Mesendoderm (in vitro differentiated cells): ENCODE measurements at regions not wholly inside any gene's neighbourhood (a gene's known extent, or its start where the extent isn't known, plus 50 kb on each side); places are given as distances from the start of the nearest gene placed in this dataset.
A peak's percentile ranks its signal among the peaks of the same experiment; 100 is the strongest.

ENCODE experiments used
- DNase-seq: peaks from one replicate; pipeline ENCODE4 v3.0.0; 2013
- H2AK5ac ChIP-seq: 2 replicates; pipeline ENCODE4 v1.6.1; 2013; ENCODE audit warnings: low read length, inconsistent platforms
- H2BK120ac ChIP-seq: 2 replicates; pipeline ENCODE4 v1.6.1; 2013; ENCODE audit warnings: low read depth, mild to moderate bottlenecking, low read length, moderate library complexity, mixed read lengths
- H2BK15ac ChIP-seq: replicated peaks from 2 replicates; pipeline ENCODE4 v1.6.1; 2013; ENCODE audit warnings: low read depth, mild to moderate bottlenecking, moderate library complexity
- H2BK5ac ChIP-seq: 2 replicates; pipeline ENCODE4 v1.6.1; 2013; ENCODE audit warnings: low read length, inconsistent platforms
- H3K18ac ChIP-seq: 2 replicates; pipeline ENCODE4 v1.6.1; 2013; ENCODE audit warnings: mild to moderate bottlenecking, low read length, mixed read lengths
- H3K23ac ChIP-seq: one replicate; pipeline ENCODE4 v1.6.1; 2013; ENCODE audit warnings: low read length
- H3K27ac ChIP-seq: 2 replicates; pipeline ENCODE4 v1.5.1; 2013; ENCODE audit warnings: low read depth, mild to moderate bottlenecking, inconsistent platforms, low read length, moderate library complexity
- H3K27me3 ChIP-seq: 2 replicates; pipeline ENCODE4 v1.6.1; 2013; ENCODE audit warnings: low read length, control low read depth, mild to moderate bottlenecking, inconsistent platforms; ENCODE audit not compliant: insufficient read depth, poor library complexity
- H3K36me3 ChIP-seq: 2 replicates; pipeline ENCODE4 v1.6.1; 2013; ENCODE audit warnings: low read length, inconsistent platforms; ENCODE audit not compliant: control insufficient read depth, insufficient read depth
- H3K4ac ChIP-seq: one replicate; pipeline ENCODE4 v1.6.1; 2013; ENCODE audit warnings: low read depth, mild to moderate bottlenecking, low read length, moderate library complexity
- H3K4me1 ChIP-seq: 2 replicates; pipeline ENCODE4 v1.6.1; 2013; ENCODE audit warnings: low read depth, low read length, inconsistent platforms; ENCODE audit not compliant: control insufficient read depth
- H3K4me2 ChIP-seq: 2 replicates; pipeline ENCODE4 v1.6.1; 2013; ENCODE audit warnings: low read length
- H3K4me3 ChIP-seq: 2 replicates; pipeline ENCODE4 v1.5.1; 2013; ENCODE audit warnings: mild to moderate bottlenecking, low read length
- H3K56ac ChIP-seq: one replicate; pipeline ENCODE4 v1.6.1; 2013; ENCODE audit warnings: low read length
- H3K79me1 ChIP-seq: 2 replicates; pipeline ENCODE4 v1.6.1; 2013; ENCODE audit warnings: low read length, inconsistent platforms
- H3K79me2 ChIP-seq: 2 replicates; pipeline ENCODE4 v1.6.1; 2013; ENCODE audit warnings: mild to moderate bottlenecking, low read length; ENCODE audit not compliant: control insufficient read depth, insufficient read depth
- H3K9ac ChIP-seq: 2 replicates; pipeline ENCODE4 v1.6.1; 2013; ENCODE audit warnings: low read length, inconsistent platforms
- H4K5ac ChIP-seq: one replicate; pipeline ENCODE4 v1.6.1; 2013; ENCODE audit warnings: low read length
- H4K8ac ChIP-seq: one replicate; pipeline ENCODE4 v1.6.1; 2013; ENCODE audit warnings: low read depth, mild to moderate bottlenecking, control low read depth, low read length, moderate library complexity
- WGBS: extraction: QIAGEN DNeasy Blood & Tissue Kit; methylation state at CpG from one replicate; pipeline ENCODE4 v1.1.7; 2013; ENCODE audit warnings: low lambda C conversion rate, missing lambda C conversion rate; ENCODE audit not compliant: insufficient coverage; ENCODE audit errors: extremely low coverage; 5-methylcytosine and 5-hydroxymethylcytosine counted together

- no peaks in the 10 kb centered on the region for H3K36me3 ChIP-seq
- H3K23ac ChIP-seq = no peak overlapping the region
- no peak overlapping the region for H2BK5ac ChIP-seq
- H2AK5ac ChIP-seq = no peak overlapping the region
- H3K4me2 ChIP-seq = no peak overlapping the region
- H3K56ac ChIP-seq = no peak overlapping the region
- no peaks in the 10 kb centered on the region for H3K27me3 ChIP-seq
- H3K4ac ChIP-seq = no peak overlapping the region
- no peaks in the 10 kb centered on the region for H3K4me1 ChIP-seq
- H3K79me2 ChIP-seq = no peaks in the 10 kb centered on the region
- no peak for DNase-seq
- no peak overlapping the region for H3K18ac ChIP-seq
- H3K27ac ChIP-seq = no peak overlapping the region
- no peak overlapping the region for H4K5ac ChIP-seq
- H4K8ac ChIP-seq = no peak overlapping the region
- no peak overlapping the region for H3K4me3 ChIP-seq
- no peak overlapping the region for H2BK120ac ChIP-seq
- H2BK15ac ChIP-seq = no peak overlapping the region
- no peaks in the 10 kb centered on the region for H3K79me1 ChIP-seq
- WGBS = no CpG with 5 or more reads among the region's 1 CpG
- no peak overlapping the region for H3K9ac ChIP-seq
Observed at GRCh38 chr6:79847426-79847825, 99.9 kb downstream of the ELOVL4 start.

- H3K27me3 ChIP-seq = no peaks in the 10 kb centered on the region
- no CpG with 5 or more reads among the region's 3 CpGs for WGBS
- DNase-seq = no peak
Observed at GRCh38 chr6:79842376-79843040, 104.8 kb downstream of the ELOVL4 start.

GRCh38 chr6:79841577-79842375 is 105.6 kb downstream of the ELOVL4 start:
- no peaks in the 10 kb centered on the region for H3K27me3 ChIP-seq
- H3K79me1 ChIP-seq = no peaks in the 10 kb centered on the region
- peak; percentile 2 for DNase-seq
- H3K36me3 ChIP-seq = no peaks in the 10 kb centered on the region
- no peaks in the 10 kb centered on the region for H3K4me1 ChIP-seq
- H2BK15ac ChIP-seq = no peak overlapping the region
- H2BK5ac ChIP-seq = no peak overlapping the region
- no peak overlapping the region for H2BK120ac ChIP-seq
- H4K5ac ChIP-seq = no peak overlapping the region
- H3K79me2 ChIP-seq = no peaks in the 10 kb centered on the region
- H3K23ac ChIP-seq = no peak overlapping the region
- no peak overlapping the region for H3K56ac ChIP-seq
- H3K18ac ChIP-seq = no peak overlapping the region
- H3K4me3 ChIP-seq = no peak overlapping the region
- no CpG with 5 or more reads among the region's 4 CpGs for WGBS
- no peak overlapping the region for H3K27ac ChIP-seq
- H3K9ac ChIP-seq = no peak overlapping the region
- no peak overlapping the region for H3K4ac ChIP-seq
- no peak overlapping the region for H2AK5ac ChIP-seq
- no peak overlapping the region for H4K8ac ChIP-seq
- no peak overlapping the region for H3K4me2 ChIP-seq

More at GRCh38 chr6:79842376-79843040, 104.8 kb downstream of the ELOVL4 start:
- H3K79me2 ChIP-seq = no peaks in the 10 kb centered on the region
- no peak overlapping the region for H4K8ac ChIP-seq
- no peak overlapping the region for H3K4me2 ChIP-seq
- H3K23ac ChIP-seq = no peak overlapping the region
- H3K4me1 ChIP-seq = no peaks in the 10 kb centered on the region
- no peak overlapping the region for H3K9ac ChIP-seq
- no peaks in the 10 kb centered on the region for H3K36me3 ChIP-seq
- no peak overlapping the region for H2BK5ac ChIP-seq
- H3K4me3 ChIP-seq = no peak overlapping the region
- H3K18ac ChIP-seq = no peak overlapping the region
- no peak overlapping the region for H4K5ac ChIP-seq
- H3K27ac ChIP-seq = no peak overlapping the region
- no peak overlapping the region for H2BK15ac ChIP-seq
- H3K4ac ChIP-seq = no peak overlapping the region
- H3K56ac ChIP-seq = no peak overlapping the region
- H3K79me1 ChIP-seq = no peaks in the 10 kb centered on the region
- H2BK120ac ChIP-seq = no peak overlapping the region
- H2AK5ac ChIP-seq = no peak overlapping the region

GRCh38 chr6:79838851-79839250 is 108.5 kb downstream of the ELOVL4 start:
- no peak overlapping the region for H3K18ac ChIP-seq
- H3K36me3 ChIP-seq = no peaks in the 10 kb centered on the region
- no peaks in the 10 kb centered on the region for H3K79me2 ChIP-seq
- no peaks in the 10 kb centered on the region for H3K79me1 ChIP-seq
- H2BK5ac ChIP-seq = no peak overlapping the region
- no peak overlapping the region for H3K9ac ChIP-seq
- H3K27ac ChIP-seq = no peak overlapping the region
- DNase-seq = no peak
- H2AK5ac ChIP-seq = no peak overlapping the region
- H2BK15ac ChIP-seq = no peak overlapping the region
- no peak overlapping the region for H3K4me2 ChIP-seq
- no peak overlapping the region for H2BK120ac ChIP-seq
- no peak overlapping the region for H3K4me3 ChIP-seq
- no peaks in the 10 kb centered on the region for H3K4me1 ChIP-seq
- H4K5ac ChIP-seq = no peak overlapping the region
- H3K27me3 ChIP-seq = no peaks in the 10 kb centered on the region
- H4K8ac ChIP-seq = no peak overlapping the region
- no peak overlapping the region for H3K23ac ChIP-seq
- H3K56ac ChIP-seq = no peak overlapping the region
- no peak overlapping the region for H3K4ac ChIP-seq

GRCh38 chr6:79833964-79834284 is 113.4 kb downstream of the ELOVL4 start:
- Histone ChIP-seq H3K27me3 (no peaks in the 10 kb centered on the region), H3K23ac (no peak overlapping the region), H3K4ac (no peak overlapping the region), H3K36me3 (no peaks in the 10 kb centered on the region), H3K56ac (no peak overlapping the region), H3K9ac (no peak overlapping the region), H3K4me1 (no peaks in the 10 kb centered on the region), H3K79me1 (no peaks in the 10 kb centered on the region), H2AK5ac (no peak overlapping the region), H4K5ac (no peak overlapping the region), H2BK5ac (no peak overlapping the region), H4K8ac (no peak overlapping the region), H2BK15ac (no peak overlapping the region), H3K79me2 (no peaks in the 10 kb centered on the region), H2BK120ac (no peak overlapping the region), H3K4me2 (no peak overlapping the region), H3K18ac (no peak overlapping the region), H3K4me3 (no peak overlapping the region), H3K27ac (no peak overlapping the region)
- no peak for DNase-seq
- WGBS = no CpG with 5 or more reads among the region's 3 CpGs
